GM19455 (cell line): ENCODE measurements at regions not wholly inside any gene's neighbourhood (a gene's known extent, or its start where the extent isn't known, plus 50 kb on each side); places are given as distances from the start of the nearest gene placed in this dataset.
"Not testable (repeated sequence)": the region's sequence is repeated elsewhere in the genome, so short reads cannot be mapped to it uniquely, and the experiment has no call there.

Source experiments
- ATAC-seq: cut with Tn5 transposase; IDR thresholded peaks from one replicate; pipeline ENCODE4 v1.9.1; 2021; ENCODE audit not compliant: unreplicated experiment

GRCh38 chr18:2197946-2198345 lies 373.4 kb downstream of the METTL4 start:
- no peak for ATAC-seq

- no peak for ATAC-seq
Observed at GRCh38 chr18:2199060-2199459, 372.2 kb downstream of the METTL4 start.

GRCh38 chr18:2201036-2201600 lies 370.2 kb downstream of the METTL4 start:
- ATAC-seq: no peak

GRCh38 chr18:2204736-2205135 lies 366.6 kb downstream of the METTL4 start:
- ATAC-seq: no peak

- ATAC-seq: no peak
Observed at GRCh38 chr18:2207294-2207693, 364.0 kb downstream of the METTL4 start.

GRCh38 chr18:2212598-2213205 lies 358.6 kb downstream of the METTL4 start:
- ATAC-seq: no peak

- no peak for ATAC-seq
Observed at GRCh38 chr18:2213905-2214304, 357.4 kb downstream of the METTL4 start.

GRCh38 chr18:2217356-2217755 lies 353.9 kb downstream of the METTL4 start:
- no peak for ATAC-seq

GRCh38 chr18:2218101-2218500 lies 353.2 kb downstream of the METTL4 start:
- ATAC-seq: no peak

GRCh38 chr18:2219706-2220105 lies 351.6 kb downstream of the METTL4 start:
- ATAC-seq: no peak

GRCh38 chr18:2222270-2223185 lies 348.8 kb downstream of the METTL4 start:
- ATAC-seq: no peak

GRCh38 chr18:2223449-2223848 lies 347.9 kb downstream of the METTL4 start:
- no peak for ATAC-seq

- no peak for ATAC-seq
Observed at GRCh38 chr18:2223849-2224248, 347.5 kb downstream of the METTL4 start.

GRCh38 chr18:2236232-2236631 lies 335.1 kb downstream of the METTL4 start:
- no peak for ATAC-seq

- no peak for ATAC-seq
Observed at GRCh38 chr18:2237706-2238105, 333.6 kb downstream of the METTL4 start.

GRCh38 chr18:2240311-2240705 lies 331.0 kb downstream of the METTL4 start:
- ATAC-seq: no peak

GRCh38 chr18:2244641-2245040 lies 326.7 kb downstream of the METTL4 start:
- ATAC-seq: no peak

GRCh38 chr18:2247101-2247500 lies 324.2 kb downstream of the METTL4 start:
- ATAC-seq: not testable (repeated sequence)

GRCh38 chr18:2254977-2255376 lies 316.3 kb downstream of the METTL4 start:
- ATAC-seq: no peak

- no peak for ATAC-seq
Observed at GRCh38 chr18:2256577-2256976, 314.7 kb downstream of the METTL4 start.

GRCh38 chr18:2258954-2259353 lies 312.4 kb downstream of the METTL4 start:
- ATAC-seq: no peak

- no peak for ATAC-seq
Observed at GRCh38 chr18:2263303-2263890, 307.9 kb downstream of the METTL4 start.
